COLO829 (cell line): ENCODE measurements at regions not wholly inside any gene's neighbourhood (a gene's known extent, or its start where the extent isn't known, plus 50 kb on each side); places are given as distances from the start of the nearest gene placed in this dataset.

ENCODE experiments used
- DNase-seq: peaks from one replicate; pipeline ENCODE4 v3.0.0; 2012; ENCODE audit warnings: low spot score

GRCh38 chr18:70382017-70382416 lies 93.2 kb downstream of the SOCS6 start:
- DNase-seq = no peak

GRCh38 chr18:70380915-70381896 lies 92.4 kb downstream of the SOCS6 start:
- peak; percentile 71 for DNase-seq
